GM18505 (cell line): ENCODE measurements at regions not wholly inside any gene's neighbourhood (a gene's known extent, or its start where the extent isn't known, plus 50 kb on each side); places are given as distances from the start of the nearest gene placed in this dataset.
"Not testable (repeated sequence)": the region's sequence is repeated elsewhere in the genome, so short reads cannot be mapped to it uniquely, and the experiment has no call there.

ENCODE experiments used
- ATAC-seq: cut with Tn5 transposase; IDR thresholded peaks from one replicate; pipeline ENCODE4 v1.9.1; 2021; ENCODE audit not compliant: unreplicated experiment
- POLR2A ChIP-seq: IDR thresholded peaks from 4 replicates; pipeline ENCODE4 v1.6.1; 2011; ENCODE audit warnings: borderline replicate concordance; ENCODE audit not compliant: insufficient read depth, insufficient read length; ENCODE audit errors: extremely low read depth

DNA sequence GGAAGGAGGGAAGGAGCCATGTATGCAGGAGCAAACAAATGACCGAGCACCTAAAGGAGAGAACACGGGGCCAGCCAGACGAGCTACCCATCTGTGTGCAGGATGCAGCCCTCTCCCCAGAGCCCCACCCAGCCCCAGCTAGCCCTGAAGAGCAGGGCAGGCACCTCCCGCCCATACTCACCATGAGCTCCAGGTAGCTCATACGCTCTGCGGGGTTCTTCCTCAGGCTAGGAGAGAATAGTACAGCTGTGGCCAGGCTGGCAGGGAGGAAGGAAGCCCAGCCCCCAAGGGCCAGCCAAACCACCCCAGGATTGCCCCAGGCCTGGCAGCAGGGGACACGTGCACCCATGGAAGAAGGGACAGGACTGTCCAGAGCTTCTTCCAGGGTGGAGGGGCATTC lies 81.9 kb downstream of the KCNJ18 start:
- ATAC-seq, result no peak
- TF ChIP-seq POLR2A, result no peak

DNA sequence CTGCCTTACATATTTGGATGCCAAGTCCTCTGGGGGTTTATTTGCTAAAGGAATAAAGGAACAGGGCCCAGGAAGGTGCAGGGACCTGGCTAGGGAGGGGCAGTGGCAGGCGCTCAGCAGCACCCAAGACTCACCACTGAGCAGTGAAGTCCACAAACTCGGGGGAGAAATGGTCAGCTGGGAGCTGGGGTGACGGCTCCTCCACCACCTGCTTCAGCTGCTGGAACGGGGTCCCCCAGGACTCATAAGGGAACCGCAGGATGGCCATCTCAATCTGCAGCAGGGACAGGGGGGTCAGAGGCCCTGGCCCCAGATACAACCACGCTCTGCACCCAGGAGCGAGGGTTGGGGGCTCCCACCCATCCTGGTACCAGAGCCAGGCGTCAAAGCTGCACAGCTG lies 83.2 kb downstream of the KCNJ18 start:
- not testable (repeated sequence) for ATAC-seq

DNA sequence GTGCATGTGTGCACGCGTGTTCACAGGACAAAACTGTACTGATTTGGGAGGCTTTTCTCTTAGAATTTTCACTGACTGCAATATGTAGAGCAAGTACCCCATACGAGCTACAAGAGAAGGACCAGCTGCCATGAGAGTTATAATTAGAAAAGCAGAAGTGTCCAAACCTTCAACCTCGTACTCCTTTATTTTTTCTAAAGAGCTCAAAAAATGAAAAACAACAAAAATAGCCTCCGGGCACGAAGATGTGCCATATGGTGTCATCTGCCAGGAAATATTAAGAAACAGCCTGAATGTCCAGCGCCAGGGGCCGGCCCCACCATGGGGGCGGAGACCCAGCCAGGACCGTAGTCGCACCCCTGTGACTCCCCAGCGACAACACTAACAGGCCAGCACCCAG lies 84.6 kb downstream of the KCNJ18 start:
- ATAC-seq, result not testable (repeated sequence)

DNA sequence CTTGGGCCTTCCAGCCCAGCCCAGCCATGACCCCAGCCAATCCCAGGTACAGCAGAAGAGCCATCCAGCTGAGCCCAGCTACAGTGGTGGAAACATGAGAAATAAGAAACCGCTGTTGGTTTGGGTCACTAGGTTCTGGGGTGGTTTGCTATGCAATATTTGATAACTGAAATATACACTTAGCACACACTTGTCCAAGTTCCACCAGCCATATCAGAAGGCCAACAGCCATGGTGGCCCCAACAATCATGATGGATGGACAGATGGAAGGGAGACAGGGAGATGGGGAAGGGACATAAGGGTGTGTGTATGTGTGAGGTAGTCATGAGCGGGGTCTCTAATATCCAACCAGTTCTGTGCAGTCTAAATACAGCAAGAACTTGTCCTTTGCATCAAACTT lies 86.5 kb downstream of the KCNJ18 start:
- not testable (repeated sequence) for ATAC-seq

DNA sequence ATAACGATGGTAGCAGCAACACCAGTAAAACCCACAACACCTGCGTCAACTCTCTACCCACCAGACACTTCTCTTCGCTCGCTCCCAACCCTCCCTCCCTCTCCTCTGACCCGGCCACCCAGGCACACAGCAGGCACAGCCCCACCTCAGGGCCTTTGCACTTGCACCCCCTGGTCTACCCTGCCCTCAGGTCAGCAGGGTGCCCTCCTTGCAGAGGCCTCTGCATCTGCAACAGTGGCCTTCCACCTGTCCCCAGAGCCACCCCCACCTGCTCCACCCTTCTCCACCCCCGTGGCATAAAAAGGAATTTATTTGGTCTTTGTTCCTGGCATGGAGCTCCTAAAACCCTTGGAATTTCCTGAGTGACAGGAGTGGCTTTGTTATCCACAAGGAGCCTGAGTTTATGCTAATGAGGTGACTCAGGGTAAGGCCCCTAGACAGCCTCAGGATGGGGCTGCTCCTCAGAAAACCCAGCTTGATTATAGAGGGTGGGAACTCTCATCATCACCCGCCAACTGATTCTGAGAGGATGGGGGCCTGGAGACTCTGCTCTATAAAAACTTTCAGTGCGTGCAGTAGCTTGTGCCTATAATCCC lies 88.1 kb downstream of the KCNJ18 start:
- not testable (repeated sequence) for ATAC-seq

DNA sequence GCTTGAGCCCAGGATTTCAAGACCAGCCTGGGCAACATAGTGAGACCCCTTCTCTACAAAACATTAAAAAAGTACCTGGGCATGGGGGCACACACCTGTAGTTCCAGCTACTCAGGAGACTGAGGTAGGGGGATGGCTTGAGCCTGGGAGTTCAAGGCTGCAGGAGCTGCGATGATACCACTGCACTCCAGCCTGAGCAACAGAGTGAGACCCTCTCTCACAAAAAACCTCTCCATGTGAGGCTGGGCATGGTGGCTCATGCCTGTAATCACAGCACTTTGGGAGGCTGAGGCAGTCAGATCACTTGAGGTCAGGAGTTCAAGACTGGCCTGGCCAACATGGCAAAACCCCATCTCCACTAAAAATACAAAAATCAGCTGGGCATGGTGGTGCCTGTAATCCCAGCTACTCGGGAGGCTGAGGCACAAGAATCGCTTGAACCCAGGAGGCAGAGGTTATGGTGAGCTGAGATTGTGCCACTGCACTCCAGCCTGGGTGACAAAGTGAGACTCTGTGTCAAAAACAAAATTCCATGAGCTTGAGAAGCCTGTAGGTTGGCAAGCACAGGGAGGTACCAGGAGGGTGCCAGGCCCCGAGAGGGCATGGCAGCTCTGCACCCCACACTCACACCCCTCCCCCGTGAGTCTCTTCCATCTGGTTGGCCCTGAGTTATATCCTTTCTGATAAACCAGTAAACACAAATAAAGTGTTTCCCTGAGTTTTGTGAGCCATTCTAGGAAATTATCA lies 88.8 kb downstream of the KCNJ18 start:
- ATAC-seq, result not testable (repeated sequence)

DNA sequence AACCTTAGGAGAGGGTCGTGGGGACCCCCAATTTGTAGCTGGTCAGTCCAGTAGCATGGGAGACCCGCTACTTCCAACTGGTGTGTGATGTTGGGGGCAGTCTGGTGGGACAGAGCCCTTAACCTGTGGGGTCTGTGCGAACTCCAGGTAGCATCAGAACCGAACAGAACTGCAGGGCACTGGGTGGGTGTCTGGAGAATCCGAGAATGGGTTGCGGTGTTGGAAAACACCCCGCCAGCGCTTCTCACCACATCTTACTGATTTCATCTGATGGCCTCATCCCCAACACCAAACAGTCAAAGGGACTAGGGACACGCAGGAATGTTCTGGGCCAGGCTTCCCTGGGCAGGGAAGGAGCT lies 89.3 kb downstream of the KCNJ18 start:
- ATAC-seq, result not testable (repeated sequence)

DNA sequence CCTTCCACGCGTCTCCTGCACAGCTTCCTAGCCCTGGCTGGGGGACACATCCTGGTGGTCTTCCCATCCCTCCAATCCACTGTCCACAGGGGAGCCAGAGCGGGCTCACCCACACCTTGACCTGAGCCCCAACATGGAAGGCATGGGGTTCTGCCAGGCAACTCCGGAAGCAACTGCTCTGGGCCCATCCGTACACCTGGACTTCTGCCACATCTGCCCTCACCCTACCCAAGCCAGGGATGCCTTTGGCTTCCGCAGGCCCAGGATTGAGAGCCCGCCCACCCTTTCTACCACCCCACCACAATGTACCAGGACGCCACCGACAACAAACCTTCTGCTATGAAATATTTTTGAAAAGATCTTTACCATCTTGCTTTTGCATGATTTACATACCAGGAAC lies 89.8 kb downstream of the KCNJ18 start:
- ATAC-seq, result not testable (repeated sequence)

DNA sequence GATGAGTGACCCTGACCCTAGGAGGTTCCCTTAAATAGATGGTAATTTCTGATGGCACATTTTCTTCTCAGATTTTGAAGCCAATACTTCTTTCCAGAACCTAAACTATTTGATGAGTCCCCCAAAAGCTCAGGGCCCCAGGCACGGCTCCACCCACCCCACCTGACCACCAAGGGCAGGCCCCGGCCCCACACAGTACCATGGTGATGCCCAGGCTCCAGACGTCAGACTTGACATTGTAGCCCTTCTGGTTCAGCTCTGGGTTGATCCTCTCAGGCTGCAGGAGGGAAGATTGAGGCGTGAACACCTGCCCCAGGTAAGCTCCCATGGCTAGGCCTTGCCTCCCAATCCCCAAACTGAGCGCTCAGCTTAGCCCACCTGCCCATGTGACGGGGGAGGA lies 90.3 kb downstream of the KCNJ18 start:
- ATAC-seq, result not testable (repeated sequence)

DNA sequence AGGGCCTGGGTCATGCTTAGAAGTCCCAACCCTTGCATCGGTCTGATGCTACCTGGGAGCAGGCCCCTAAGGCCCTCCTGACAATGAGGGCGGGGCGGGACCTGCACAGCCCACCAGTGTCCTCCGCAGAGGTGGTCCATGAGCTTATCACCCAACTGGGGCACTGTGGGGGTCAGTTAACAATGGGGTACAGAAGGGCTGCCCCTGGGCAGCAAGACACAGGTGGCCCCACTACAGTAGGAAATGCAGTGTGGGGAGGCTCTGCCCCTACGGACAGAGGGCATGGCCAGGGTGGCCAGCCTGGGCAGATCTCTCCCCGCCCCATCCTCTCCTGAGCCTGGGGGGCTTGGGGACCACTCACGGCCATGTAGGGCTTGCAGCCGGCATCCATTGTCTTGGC lies 90.7 kb downstream of the KCNJ18 start:
- not testable (repeated sequence) for ATAC-seq

DNA sequence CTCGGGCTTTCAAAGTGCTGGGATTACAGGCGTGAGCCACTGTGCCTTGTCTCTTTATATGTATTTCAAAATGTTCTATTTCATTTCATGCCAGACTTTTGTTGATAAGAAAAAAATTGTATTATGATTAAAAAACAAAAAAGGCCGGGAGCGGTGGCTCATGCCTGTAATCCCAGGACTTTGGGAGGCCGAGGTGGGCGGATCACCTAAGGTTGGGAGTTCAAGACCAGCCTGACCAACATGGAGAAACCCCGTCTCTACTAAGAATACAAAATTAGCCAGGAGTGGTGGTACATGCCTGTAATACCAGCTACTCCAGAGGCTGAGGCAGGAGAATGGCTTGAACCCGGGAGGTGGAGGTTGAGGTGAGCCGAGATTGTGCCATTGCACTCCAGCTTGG lies 121.9 kb downstream of the KCNJ18 start:
- ATAC-seq, result not testable (repeated sequence)

DNA sequence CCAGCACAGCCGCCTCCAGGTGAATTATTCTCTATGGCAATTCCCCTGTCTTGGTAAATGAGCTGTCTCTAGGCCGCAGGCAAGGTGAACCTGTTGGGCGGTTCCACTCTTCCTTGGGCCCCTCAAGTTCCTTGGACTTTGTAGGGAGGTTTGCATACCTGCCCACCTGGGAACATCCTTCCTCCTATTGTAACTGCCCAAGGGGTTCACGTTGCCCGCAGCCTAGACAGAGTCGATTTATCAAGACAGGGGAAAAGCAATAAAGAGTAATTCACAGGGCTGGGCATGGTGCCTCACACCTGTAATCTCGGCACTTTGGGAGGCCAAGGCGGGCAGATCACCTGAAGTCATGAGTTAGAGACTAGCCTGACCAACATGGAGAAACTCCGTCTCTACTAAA lies 122.5 kb downstream of the KCNJ18 start:
- no peak for TF ChIP-seq POLR2A
- no peak for ATAC-seq

DNA sequence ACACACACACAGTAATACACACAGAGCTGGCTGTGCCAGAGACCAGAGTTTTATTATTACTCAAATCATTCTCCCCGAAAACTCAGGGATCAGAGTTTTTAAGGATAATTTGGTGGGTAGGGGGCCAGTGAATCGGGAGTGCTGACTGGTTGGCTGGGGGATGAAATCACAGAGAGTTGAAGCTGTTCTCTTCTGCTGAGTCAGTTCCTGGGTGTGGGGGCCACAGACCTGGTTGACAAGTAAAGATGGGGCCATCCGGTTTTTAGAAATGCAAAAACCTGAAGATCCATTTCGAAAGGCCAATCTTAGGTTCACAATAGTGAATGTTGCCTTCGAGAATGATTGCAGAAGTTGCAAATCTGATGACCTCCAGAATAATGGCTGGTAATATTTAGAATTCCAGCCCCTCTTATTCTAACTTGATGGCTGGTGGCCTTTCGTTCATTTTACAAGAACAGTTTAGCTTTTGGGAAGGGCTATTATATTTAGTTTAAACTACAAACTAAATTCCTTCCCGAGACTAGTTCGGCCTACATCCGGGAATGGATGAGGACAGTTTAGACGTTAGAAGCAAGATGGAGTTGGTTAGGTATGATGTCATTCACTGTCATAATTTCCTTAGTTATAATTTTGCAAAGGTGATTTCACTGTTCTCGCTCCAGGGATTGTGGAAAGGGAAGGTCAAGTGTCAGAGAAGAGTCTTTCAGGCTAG lies 123.2 kb downstream of the KCNJ18 start:
- no peak for TF ChIP-seq POLR2A
- ATAC-seq, result no peak

DNA sequence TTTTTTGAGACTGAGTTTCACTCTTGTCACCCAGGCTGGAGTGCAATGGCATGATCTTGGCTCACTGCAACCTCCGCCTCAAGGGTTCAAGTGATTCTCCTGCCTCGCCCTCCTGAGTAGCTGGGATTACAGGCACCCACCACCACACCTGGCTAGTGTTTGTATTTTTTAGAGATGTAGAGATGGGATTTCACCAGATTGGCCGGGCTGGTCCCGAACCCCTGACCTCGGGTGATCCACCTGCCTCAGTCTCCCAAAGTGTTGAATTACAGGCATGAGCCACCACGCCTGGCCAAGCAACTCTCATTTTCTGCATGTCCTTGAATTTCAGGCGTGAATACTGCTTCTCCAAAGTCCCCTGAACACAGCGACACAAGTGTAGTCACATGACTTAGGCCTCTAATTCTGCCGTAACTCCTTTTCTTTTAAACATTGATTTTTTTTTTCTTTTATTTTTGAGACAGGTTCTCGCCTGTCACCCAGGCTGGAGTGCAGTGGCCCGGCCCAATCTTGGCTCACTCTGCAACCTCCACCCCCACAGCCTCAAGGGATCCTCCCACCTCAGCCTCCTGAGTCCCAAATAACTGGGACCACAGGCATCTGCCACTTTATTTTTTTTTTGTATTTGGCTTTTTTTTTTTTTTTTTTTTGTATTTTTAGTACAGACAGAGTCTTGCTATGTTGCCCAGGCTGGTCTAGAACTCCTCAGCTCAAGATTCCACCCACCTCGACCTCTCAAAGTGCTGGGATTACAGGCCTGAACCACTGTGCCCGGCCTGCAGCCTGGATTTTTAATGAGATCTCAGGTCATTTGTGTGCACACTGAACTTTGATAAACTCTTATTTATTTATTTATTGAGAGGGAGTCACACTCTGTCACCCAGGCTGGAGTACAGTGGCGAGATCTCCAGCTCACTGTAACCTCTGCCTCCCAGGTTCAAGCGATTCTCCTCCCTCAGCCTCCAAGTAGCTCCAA lies 124.6 kb downstream of the KCNJ18 start:
- no peak for TF ChIP-seq POLR2A
- no peak for ATAC-seq

DNA sequence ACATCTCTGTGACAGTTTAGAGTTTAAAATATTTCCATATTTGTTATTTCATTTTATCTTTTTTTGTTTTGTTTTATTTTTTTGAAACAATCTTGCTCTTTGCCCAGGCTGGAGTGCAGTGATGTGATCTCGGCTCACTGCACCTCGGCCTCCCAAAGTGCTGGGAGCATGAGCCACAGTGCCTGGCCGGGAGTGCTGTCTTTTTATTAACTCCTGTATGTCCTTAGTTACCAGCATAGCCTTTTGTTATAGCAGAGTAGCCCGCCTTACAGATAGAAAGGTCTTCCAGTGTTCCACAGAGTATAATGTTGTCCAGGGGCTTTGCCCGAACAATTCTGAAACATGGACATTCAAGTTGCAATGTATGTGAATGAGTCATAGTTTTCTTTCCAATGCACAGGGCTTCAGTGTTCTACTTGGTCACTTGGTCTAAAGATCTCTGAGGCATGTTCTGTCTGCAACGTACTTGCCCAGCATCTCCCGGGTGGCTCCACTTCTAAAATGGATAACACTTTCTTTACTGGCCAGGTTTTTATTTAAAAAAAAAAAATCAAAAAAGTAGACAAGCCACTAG lies 125.6 kb downstream of the KCNJ18 start:
- ATAC-seq, result no peak
- TF ChIP-seq POLR2A, result no peak
